Tibial nerve (tissue), 4 donors: ENCODE measurements at regions not wholly inside any gene's neighbourhood (a gene's known extent, or its start where the extent isn't known, plus 50 kb on each side); places are given as distances from the start of the nearest gene placed in this dataset.

Experiments used
- EP300 ChIP-seq, 2 donors: sonication (generic); formaldehyde crosslinking; IDR thresholded peaks; one replicate each; pipeline ENCODE4 v1.6.1; 2017; ENCODE audit warnings: antibody characterized with exemption in 2 of 2, mild to moderate bottlenecking in 1 of 2
- POLR2A ChIP-seq, 2 donors: fragments of 450-650 bp; IDR thresholded peaks; one replicate each; pipeline ENCODE4 v1.6.1; 2017; ENCODE audit warnings: antibody characterized with exemption in 2 of 2, mild to moderate bottlenecking in 2 of 2, moderate library complexity in 2 of 2
- TF ChIP-seq, protein P1 (sequence below), 5 experiments: fragments of 200-600 bp in 3 of 5; fragments of 450-650 bp in 2 of 5; sonication (generic) in 3 of 5; IDR thresholded peaks; one replicate each; pipeline ENCODE4 v1.5.1; 2016 to 2019; ENCODE audit warnings: antibody characterized with exemption in 5 of 5, mild to moderate bottlenecking in 3 of 5, moderate library complexity in 2 of 5

- TF ChIP-seq, protein P1, sequence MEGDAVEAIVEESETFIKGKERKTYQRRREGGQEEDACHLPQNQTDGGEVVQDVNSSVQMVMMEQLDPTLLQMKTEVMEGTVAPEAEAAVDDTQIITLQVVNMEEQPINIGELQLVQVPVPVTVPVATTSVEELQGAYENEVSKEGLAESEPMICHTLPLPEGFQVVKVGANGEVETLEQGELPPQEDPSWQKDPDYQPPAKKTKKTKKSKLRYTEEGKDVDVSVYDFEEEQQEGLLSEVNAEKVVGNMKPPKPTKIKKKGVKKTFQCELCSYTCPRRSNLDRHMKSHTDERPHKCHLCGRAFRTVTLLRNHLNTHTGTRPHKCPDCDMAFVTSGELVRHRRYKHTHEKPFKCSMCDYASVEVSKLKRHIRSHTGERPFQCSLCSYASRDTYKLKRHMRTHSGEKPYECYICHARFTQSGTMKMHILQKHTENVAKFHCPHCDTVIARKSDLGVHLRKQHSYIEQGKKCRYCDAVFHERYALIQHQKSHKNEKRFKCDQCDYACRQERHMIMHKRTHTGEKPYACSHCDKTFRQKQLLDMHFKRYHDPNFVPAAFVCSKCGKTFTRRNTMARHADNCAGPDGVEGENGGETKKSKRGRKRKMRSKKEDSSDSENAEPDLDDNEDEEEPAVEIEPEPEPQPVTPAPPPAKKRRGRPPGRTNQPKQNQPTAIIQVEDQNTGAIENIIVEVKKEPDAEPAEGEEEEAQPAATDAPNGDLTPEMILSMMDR (IDR thresholded peaks at IDR 0.05): no peak
- TF ChIP-seq POLR2A (IDR thresholded peaks at IDR 0.05): no peak
- TF ChIP-seq EP300 (IDR thresholded peaks at IDR 0.05): no peak
These were observed 249.1 kb upstream of the MANEA start for GRCh38 chr6:95328231-95328630.
